ENCODE measurements at regions not wholly inside any gene's neighbourhood (a gene's known extent, or its start where the extent isn't known, plus 50 kb on each side); places are given as distances from the start of the nearest gene placed in this dataset.

- TF ChIP-seq EP300 (IDR thresholded peaks at IDR 0.05; ENCODE audit: borderline replicate concordance) (no peak), CEBPB (IDR thresholded peaks at IDR 0.05) (no peak), MAX (IDR thresholded peaks at IDR 0.05) (no peak), REST (IDR thresholded peaks at IDR 0.05; ENCODE audit: low read depth) (no peak), ZBTB7A (IDR thresholded peaks at IDR 0.05; ENCODE audit: low read depth) (no peak), RAD21 (IDR thresholded peaks at IDR 0.05; ENCODE audit: low read depth) (no peak), CREB1 (IDR thresholded peaks at IDR 0.05; ENCODE audit: low read depth) (no peak), TAF1 (IDR thresholded peaks at IDR 0.05; ENCODE audit: low read depth) (no peak), FOXM1 (IDR thresholded peaks at IDR 0.05; ENCODE audit: borderline replicate concordance, low read depth) (no peak)
Observed at GRCh38 chr5:52419357-52419756, 368.4 kb upstream of the ITGA1 start.

All from Ishikawa (cell line).